NCI-H1092 treated with DMSO at 0.1 percent for 48 hours (cell line): ENCODE measurements at regions not wholly inside any gene's neighbourhood (a gene's known extent, or its start where the extent isn't known, plus 50 kb on each side); places are given as distances from the start of the nearest gene placed in this dataset.
A peak's percentile ranks its signal among the peaks of the same experiment; 100 is the strongest.

ENCODE experiments used
- DNase-seq: peaks from one replicate; lab custom pipeline; 2025; lab: John Stamatoyannopoulos, UW

- DNase-seq = no peak
Observed at GRCh38 chr5:173527671-173528070, 88.8 kb downstream of the BOD1 start.

- no peak for DNase-seq
Observed at GRCh38 chr5:173524136-173524535, 92.3 kb downstream of the BOD1 start.

GRCh38 chr5:173523388-173523787, 93.1 kb downstream of the BOD1 start:
- no peak for DNase-seq

- DNase-seq = no peak
Observed at GRCh38 chr5:173522518-173522917, 93.9 kb downstream of the BOD1 start.

- no peak for DNase-seq
Observed at GRCh38 chr5:173518856-173519255, 97.6 kb downstream of the BOD1 start.

- DNase-seq = no peak
Observed at GRCh38 chr5:173517648-173518047, 98.8 kb downstream of the BOD1 start.

- DNase-seq = no peak
Observed at GRCh38 chr5:173515526-173515925, 100.9 kb downstream of the BOD1 start.

GRCh38 chr5:173514661-173515060, 101.8 kb downstream of the BOD1 start:
- DNase-seq = no peak

- DNase-seq = no peak
Observed at GRCh38 chr5:173513521-173513991, 102.9 kb downstream of the BOD1 start.

- no peak for DNase-seq
Observed at GRCh38 chr5:173512637-173513435, 103.6 kb downstream of the BOD1 start.

- no peak for DNase-seq
Observed at GRCh38 chr5:173509060-173509459, 107.4 kb downstream of the BOD1 start.

GRCh38 chr5:173507171-173507570, 109.3 kb downstream of the BOD1 start:
- no peak for DNase-seq

GRCh38 chr5:173505634-173506033, 110.8 kb downstream of the BOD1 start:
- DNase-seq = no peak

- DNase-seq = no peak
Observed at GRCh38 chr5:173501922-173502321, 114.5 kb downstream of the BOD1 start.

GRCh38 chr5:173501271-173501670, 115.2 kb downstream of the BOD1 start:
- DNase-seq = no peak

GRCh38 chr5:173500213-173500560, 116.3 kb downstream of the BOD1 start:
- DNase-seq = no peak

- peak; percentile 17 for DNase-seq
Observed at GRCh38 chr5:173499471-173500212, 116.8 kb downstream of the BOD1 start.

- DNase-seq = no peak
Observed at GRCh38 chr5:173498739-173499470, 117.5 kb downstream of the BOD1 start.

GRCh38 chr5:173498286-173498685, 118.2 kb downstream of the BOD1 start:
- DNase-seq = no peak

GRCh38 chr5:173497685-173498084, 118.8 kb downstream of the BOD1 start:
- no peak for DNase-seq

GRCh38 chr5:173496883-173497255, 119.6 kb downstream of the BOD1 start:
- no peak for DNase-seq

GRCh38 chr5:173496129-173496882, 120.1 kb downstream of the BOD1 start:
- DNase-seq = no peak
